A549 (cell line): ENCODE measurements at regions not wholly inside any gene's neighbourhood (a gene's known extent, or its start where the extent isn't known, plus 50 kb on each side); places are given as distances from the start of the nearest gene placed in this dataset.

Source experiments
- ATAC-seq, 2 experiments: fragments of 200-7000 bp in 1 of 2; fragments of >200 bp in 1 of 2; cut with Nextera tagmentation in 1 of 2; cut with Tn5 transposase in 1 of 2; 3 replicates each; pipeline versions ENCODE4 v1.8.0 to v1.9.1; 2018 to 2020; ENCODE audit warnings: mild to moderate bottlenecking in 1 of 2, moderate library complexity in 1 of 2
- CTCF ChIA-PET: fragments of 300-600 bp; sonication (Branson Sonifier 250); formaldehyde crosslinking; extraction: SDS; loops from one replicate; lab custom pipeline; 2021; ENCODE audit warnings: antibody characterized with exemption, inconsistent platforms; lab: Yijun Ruan, JAX
- POLR2A ChIA-PET: fragments of 350-600 bp; formaldehyde crosslinking; extraction: SDS; loops from one replicate; lab custom pipeline; 2021; ENCODE audit warnings: antibody characterized with exemption, inconsistent platforms; lab: Yijun Ruan, JAX
- DNase-seq, 2 experiments: peaks; one replicate each; pipeline versions ENCODE4 v3.0.0 to v3.0.0-alpha.2; 2011 to 2016; ENCODE audit warnings: low read depth in 1 of 2, low spot score in 1 of 2
- FAIRE-seq: peaks from 2 replicates; lab custom pipeline; 2011; peaks lifted over from hg19 to GRCh38; lab: Jason Lieb, UNC
- H3K27ac ChIP-seq, 2 experiments: fragments of >200 bp; sonication (Bioruptor Twin); formaldehyde crosslinking; 3 replicates each; pipeline ENCODE4 v1.5.1; 2016 to 2017
- H3K4me1 ChIP-seq: fragments of >200 bp; sonication (Bioruptor Twin); formaldehyde crosslinking; 3 replicates; pipeline ENCODE4 v1.6.1; 2016
- H3K4me2 ChIP-seq: fragments of >200 bp; sonication (Bioruptor Twin); formaldehyde crosslinking; 3 replicates; pipeline ENCODE4 v1.6.1; 2016
- H3K4me3 ChIP-seq: fragments of >200 bp; sonication (Bioruptor Twin); formaldehyde crosslinking; 3 replicates; pipeline ENCODE4 v1.5.1; 2016
- H3K9me3 ChIP-seq: fragments of >200 bp; sonication (Bioruptor Twin); formaldehyde crosslinking; 3 replicates; pipeline ENCODE4 v1.6.1; 2016
- ATOH8 ChIP-seq: fragments of 250-450 bp; sonication (Bioruptor Pico); IDR thresholded peaks from 2 replicates; pipeline ENCODE4 v1.5.0; 2020; ENCODE audit warnings: low read depth, mild to moderate bottlenecking, moderate library complexity
- BHLHE40 ChIP-seq: IDR thresholded peaks from 2 replicates; pipeline ENCODE4 v1.6.1; 2012; ENCODE audit warnings: low read depth, low read length, inconsistent platforms
- CBX2 ChIP-seq: fragments of 200-600 bp; sonication (generic); IDR thresholded peaks from 2 replicates; pipeline ENCODE4 v1.6.1; 2016; ENCODE audit warnings: low read depth, mild to moderate bottlenecking, borderline replicate concordance
- CEBPB ChIP-seq, 2 experiments: fragments of >200 bp in 1 of 2; sonication (Bioruptor Twin) in 1 of 2; formaldehyde crosslinking in 1 of 2; IDR thresholded peaks; 2 replicates each; pipeline ENCODE4 v1.6.1; 2012 to 2016
- E2F6 ChIP-seq: IDR thresholded peaks from 2 replicates; pipeline ENCODE4 v1.6.1; 2012; ENCODE audit warnings: low read depth, borderline replicate concordance
- EHF ChIP-seq: fragments of 250-450 bp; sonication (Bioruptor Pico); IDR thresholded peaks from 2 replicates; pipeline ENCODE4 v1.5.0; 2020; ENCODE audit warnings: mild to moderate bottlenecking
- ESRRA ChIP-seq: fragments of 150-350 bp; IDR thresholded peaks from 2 replicates; pipeline ENCODE4 v1.6.1; 2014; ENCODE audit warnings: mild to moderate bottlenecking, low read length, borderline replicate concordance
- FOSB ChIP-seq: fragments of 250-450 bp; sonication (Bioruptor Pico); IDR thresholded peaks from 2 replicates; pipeline ENCODE4 v1.5.0; 2020; ENCODE audit warnings: mild to moderate bottlenecking, moderate library complexity
- HDAC2 ChIP-seq: fragments of 200-600 bp; sonication (generic); IDR thresholded peaks from 2 replicates; pipeline ENCODE4 v1.6.1; 2016
- HOXA7 ChIP-seq: fragments of 250-450 bp; sonication (Bioruptor Pico); IDR thresholded peaks from 2 replicates; pipeline ENCODE4 v1.5.0; 2020; ENCODE audit warnings: mild to moderate bottlenecking, moderate library complexity
- KDM5A ChIP-seq: fragments of 200-600 bp; sonication (generic); IDR thresholded peaks from 2 replicates; pipeline ENCODE4 v1.6.1; 2016; ENCODE audit warnings: antibody characterized with exemption, mild to moderate bottlenecking
- MAFK ChIP-seq: fragments of 450-650 bp; IDR thresholded peaks from 2 replicates; pipeline ENCODE4 v1.6.1; 2014; ENCODE audit not compliant: partially characterized antibody
- MAX ChIP-seq: IDR thresholded peaks from 2 replicates; pipeline ENCODE4 v1.6.1; 2012
- MYC ChIP-seq: IDR thresholded peaks from 2 replicates; pipeline ENCODE4 v1.6.1; 2012; ENCODE audit warnings: mild to moderate bottlenecking, inconsistent platforms, low read length, improper control_type of control experiment, borderline replicate concordance
- NR3C1 ChIP-seq: fragments of >200 bp; sonication (Bioruptor Twin); formaldehyde crosslinking; IDR thresholded peaks from 3 replicates; pipeline ENCODE4 v1.6.1; 2017
- RCOR1 ChIP-seq: fragments of 150-350 bp; IDR thresholded peaks from 2 replicates; pipeline ENCODE4 v1.6.1; 2014; ENCODE audit warnings: antibody characterized with exemption, low read length, low read depth
- TFCP2L1 ChIP-seq: fragments of 250-450 bp; sonication (Bioruptor Pico); IDR thresholded peaks from 2 replicates; pipeline ENCODE4 v1.5.0; 2021; ENCODE audit warnings: mild to moderate bottlenecking
- TP53 ChIP-seq: fragments of 250-450 bp; sonication (Bioruptor Pico); IDR thresholded peaks from 2 replicates; pipeline ENCODE4 v1.5.0; 2021; ENCODE audit warnings: mild to moderate bottlenecking, moderate library complexity
- USF2 ChIP-seq: fragments of 450-650 bp; IDR thresholded peaks from 2 replicates; pipeline ENCODE4 v1.6.1; 2014; ENCODE audit warnings: antibody characterized with exemption
- ZC3H11A ChIP-seq: fragments of 450-650 bp; IDR thresholded peaks from 2 replicates; pipeline ENCODE4 v1.6.1; 2014; ENCODE audit warnings: antibody characterized with exemption, mild to moderate bottlenecking
- WGBS: methylation state at CpG from one replicate; pipeline ENCODE4 v1.1.6; 2017; ENCODE audit errors: missing lambda C conversion rate; 5-methylcytosine and 5-hydroxymethylcytosine counted together

- H3K4me1 ChIP-seq: peaks cover 7% of the 10 kb centered on the region; the same call in 2 of the 3 replicates
- H3K4me2 ChIP-seq: no peak overlapping the region
- no peak for DNase-seq
- no peak for FAIRE-seq
- POLR2A ChIA-PET: no interaction called here
- no peak overlapping the region for H3K27ac ChIP-seq
- CTCF ChIA-PET: no interaction called here
- no peak for ATAC-seq
- 75% methylated on average over 4 of the region's 4 CpGs for WGBS
- H3K9me3 ChIP-seq: no peaks in the 10 kb centered on the region
- no peak for TF ChIP-seq USF2
- no peak for TF ChIP-seq E2F6
- no peak for TF ChIP-seq EHF (CRISPR knock-in tag)
- TF ChIP-seq ZC3H11A: no peak
- TF ChIP-seq MYC: no peak
- no peak overlapping the region for H3K4me3 ChIP-seq
These were observed 257.1 kb upstream of the MAP3K1 start for GRCh38 chr5:56558131-56558745.

- FAIRE-seq (no peak), DNase-seq (no peak), ATAC-seq (no peak)
- Histone ChIP-seq H3K27ac (peak overlapping the region; percentile 3 to 11; a peak in 1 of 6 replicates), H3K4me3 (no peak overlapping the region), H3K4me1 (peaks cover 7% of the 10 kb centered on the region; the same call in 2 of the 3 replicates), H3K4me2 (no peak overlapping the region), H3K9me3 (no peaks in the 10 kb centered on the region)
- no peak for TF ChIP-seq KDM5A
- TF ChIP-seq USF2: no peak
- no peak for TF ChIP-seq ATOH8 (CRISPR knock-in tag)
- TF ChIP-seq TFCP2L1 (CRISPR knock-in tag): no peak
- no peak for TF ChIP-seq TP53 (CRISPR knock-in tag)
- peak; percentile 54 for TF ChIP-seq MAFK
- ChIA-PET POLR2A (no interaction called here), CTCF (no interaction called here)
- 42% methylated on average over 3 of the region's 3 CpGs for WGBS
These were observed 258.2 kb upstream of the MAP3K1 start for GRCh38 chr5:56557198-56557597.

- H3K4me3 ChIP-seq: no peak overlapping the region
- ChIA-PET POLR2A (no interaction called here), CTCF (interaction anchor here (0.8 to 1.1 kb wide), 3 partner anchors 11 to 282 kb away, joined by 3 to 6 read pairs (median 5); no protein-coding TSS in a partner anchor)
- TF ChIP-seq NR3C1 (no peak), FOSB (CRISPR knock-in tag) (no peak), EHF (CRISPR knock-in tag) (no peak), CBX2 (no peak), RCOR1 (no peak), HDAC2 (no peak), HOXA7 (CRISPR knock-in tag) (no peak), CEBPB (IDR thresholded peaks at IDR 0.05) (no peak), MAX (no peak), BHLHE40 (no peak), ESRRA (no peak)
- ATAC-seq: no peak
- H3K4me1 ChIP-seq: peaks cover 7% of the 10 kb centered on the region; the same call in 2 of the 3 replicates
- H3K4me2 ChIP-seq: no peak overlapping the region
- FAIRE-seq: no peak
- no peaks in the 10 kb centered on the region for H3K9me3 ChIP-seq
- no peak for DNase-seq
- no peak overlapping the region for H3K27ac ChIP-seq
These were observed 262.6 kb upstream of the MAP3K1 start for GRCh38 chr5:56552612-56553268.
